ENCODE measurements at regions not wholly inside any gene's neighbourhood (a gene's known extent, or its start where the extent isn't known, plus 50 kb on each side); places are given as distances from the start of the nearest gene placed in this dataset.
"Not testable (repeated sequence)": the region's sequence is repeated elsewhere in the genome, so short reads cannot be mapped to it uniquely, and the experiment has no call there.

- not testable (repeated sequence) for DNase-seq
Measured at GRCh38 chr15:98088307-98088945, 127.9 kb downstream of the ARRDC4 start.

GRCh38 chr15:98089352-98089751 lies 128.8 kb downstream of the ARRDC4 start:
- not testable (repeated sequence) for DNase-seq

GRCh38 chr15:98097986-98098385 lies 137.5 kb downstream of the ARRDC4 start:
- DNase-seq = not testable (repeated sequence)

- not testable (repeated sequence) for DNase-seq
Measured at GRCh38 chr15:98100606-98101005, 140.1 kb downstream of the ARRDC4 start.

GRCh38 chr15:98103570-98103969 lies 143.1 kb downstream of the ARRDC4 start:
- DNase-seq = no peak

- not testable (repeated sequence) for DNase-seq
Measured at GRCh38 chr15:98104386-98105151, 144.1 kb downstream of the ARRDC4 start.

- DNase-seq = not testable (repeated sequence)
Measured at GRCh38 chr15:98106615-98107194, 146.2 kb downstream of the ARRDC4 start.

- no peak for DNase-seq
Measured at GRCh38 chr15:98111806-98112205, 151.3 kb downstream of the ARRDC4 start.

- no peak for DNase-seq
Measured at GRCh38 chr15:98113327-98113726, 152.8 kb downstream of the ARRDC4 start.

GRCh38 chr15:98120561-98120960 lies 160.1 kb downstream of the ARRDC4 start:
- no peak for DNase-seq

- no peak for DNase-seq
Measured at GRCh38 chr15:98121536-98121935, 161.0 kb downstream of the ARRDC4 start.

- no peak for DNase-seq
Measured at GRCh38 chr15:98121957-98122356, 161.5 kb downstream of the ARRDC4 start.

GRCh38 chr15:98123297-98123696 lies 162.8 kb downstream of the ARRDC4 start:
- DNase-seq = no peak

- DNase-seq = no peak
Measured at GRCh38 chr15:98123834-98124233, 163.3 kb downstream of the ARRDC4 start.

GRCh38 chr15:98124581-98124980 lies 164.1 kb downstream of the ARRDC4 start:
- DNase-seq = no peak

- no peak for DNase-seq
Measured at GRCh38 chr15:98126326-98127085, 166.0 kb downstream of the ARRDC4 start.

- no peak for DNase-seq
Measured at GRCh38 chr15:98127586-98127985, 167.1 kb downstream of the ARRDC4 start.

GRCh38 chr15:98131924-98132323 lies 171.4 kb downstream of the ARRDC4 start:
- DNase-seq = no peak

GRCh38 chr15:98134905-98135304 lies 174.4 kb downstream of the ARRDC4 start:
- DNase-seq = no peak

GRCh38 chr15:98138910-98139309 lies 178.4 kb downstream of the ARRDC4 start:
- DNase-seq = no peak

- no peak for DNase-seq
Measured at GRCh38 chr15:98139337-98139736, 178.8 kb downstream of the ARRDC4 start.

GRCh38 chr15:98142572-98142971 lies 182.1 kb downstream of the ARRDC4 start:
- no peak for DNase-seq

- DNase-seq = no peak
Measured at GRCh38 chr15:98143116-98143515, 182.6 kb downstream of the ARRDC4 start.

Data from CD4-positive, alpha-beta T cell treated with Interleukin-6 for 4 hours (primary cell).